Upper lobe of left lung (tissue), 4 donors: ENCODE measurements at regions not wholly inside any gene's neighbourhood (a gene's known extent, or its start where the extent isn't known, plus 50 kb on each side); places are given as distances from the start of the nearest gene placed in this dataset.

Source experiments
- POLR2A ChIP-seq, 4 donors: fragments of 450-650 bp; IDR thresholded peaks; one replicate each; pipeline ENCODE4 v1.5.1; 2016 to 2017; ENCODE audit warnings: antibody characterized with exemption in 4 of 4, mild to moderate bottlenecking in 2 of 4
- POLR2AphosphoS5 ChIP-seq, 2 donors: sonication (generic); formaldehyde crosslinking; IDR thresholded peaks; one replicate each; pipeline ENCODE4 v1.5.1; 2017; ENCODE audit warnings: antibody characterized with exemption in 2 of 2
- TF ChIP-seq, protein P1 (sequence below), 6 experiments: fragments of 450-650 bp in 4 of 6; fragments of 200-600 bp in 2 of 6; sonication (generic) in 2 of 6; IDR thresholded peaks; one replicate each; pipeline ENCODE4 v1.5.1; 2016 to 2019; ENCODE audit warnings: antibody characterized with exemption in 6 of 6

DNA sequence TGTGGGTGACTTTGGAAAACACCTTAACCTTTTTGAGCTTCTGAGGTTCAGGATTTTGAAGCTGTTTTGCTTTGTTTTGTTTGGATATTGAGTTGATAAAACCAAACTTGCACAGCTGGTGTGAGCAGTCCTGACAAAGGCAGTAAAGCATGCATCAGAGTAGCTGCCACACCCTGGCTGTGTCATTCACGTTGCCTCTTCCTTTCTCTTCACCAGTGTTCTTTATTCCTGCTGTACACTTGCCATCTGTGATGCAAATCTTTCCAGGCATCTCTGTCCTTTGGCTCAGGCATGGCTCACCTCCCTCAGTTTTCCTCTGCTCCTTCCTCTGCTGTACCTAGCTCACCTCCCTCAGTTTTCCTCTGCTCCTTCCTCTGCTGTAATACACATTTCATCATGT is 1850.2 kb upstream of the AGA start:
- TF ChIP-seq, protein P1, sequence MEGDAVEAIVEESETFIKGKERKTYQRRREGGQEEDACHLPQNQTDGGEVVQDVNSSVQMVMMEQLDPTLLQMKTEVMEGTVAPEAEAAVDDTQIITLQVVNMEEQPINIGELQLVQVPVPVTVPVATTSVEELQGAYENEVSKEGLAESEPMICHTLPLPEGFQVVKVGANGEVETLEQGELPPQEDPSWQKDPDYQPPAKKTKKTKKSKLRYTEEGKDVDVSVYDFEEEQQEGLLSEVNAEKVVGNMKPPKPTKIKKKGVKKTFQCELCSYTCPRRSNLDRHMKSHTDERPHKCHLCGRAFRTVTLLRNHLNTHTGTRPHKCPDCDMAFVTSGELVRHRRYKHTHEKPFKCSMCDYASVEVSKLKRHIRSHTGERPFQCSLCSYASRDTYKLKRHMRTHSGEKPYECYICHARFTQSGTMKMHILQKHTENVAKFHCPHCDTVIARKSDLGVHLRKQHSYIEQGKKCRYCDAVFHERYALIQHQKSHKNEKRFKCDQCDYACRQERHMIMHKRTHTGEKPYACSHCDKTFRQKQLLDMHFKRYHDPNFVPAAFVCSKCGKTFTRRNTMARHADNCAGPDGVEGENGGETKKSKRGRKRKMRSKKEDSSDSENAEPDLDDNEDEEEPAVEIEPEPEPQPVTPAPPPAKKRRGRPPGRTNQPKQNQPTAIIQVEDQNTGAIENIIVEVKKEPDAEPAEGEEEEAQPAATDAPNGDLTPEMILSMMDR (IDR thresholded peaks at IDR 0.05): no peak
- TF ChIP-seq POLR2A (IDR thresholded peaks at IDR 0.05) (no peak), POLR2AphosphoS5 (IDR thresholded peaks at IDR 0.05) (no peak)
